PC-9 (cell line): ENCODE measurements at regions not wholly inside any gene's neighbourhood (a gene's known extent, or its start where the extent isn't known, plus 50 kb on each side); places are given as distances from the start of the nearest gene placed in this dataset.

Experiments used
- EZH2 ChIP-seq: fragments of 200-600 bp; sonication (generic); IDR thresholded peaks from 2 replicates; pipeline ENCODE4 v1.8.0; 2017; ENCODE audit warnings: antibody characterized with exemption, low read depth
- TF ChIP-seq, protein P1 (sequence below): fragments of 200-600 bp; sonication (generic); conservative IDR thresholded peaks from 2 replicates; pipeline ENCODE4 v1.6.1; 2017; ENCODE audit warnings: mixed run types, antibody characterized with exemption, mild to moderate bottlenecking, moderate library complexity

GRCh38 chr5:87182649-87183048, 85.0 kb upstream of the RASA1 start:
- TF ChIP-seq, protein P1, sequence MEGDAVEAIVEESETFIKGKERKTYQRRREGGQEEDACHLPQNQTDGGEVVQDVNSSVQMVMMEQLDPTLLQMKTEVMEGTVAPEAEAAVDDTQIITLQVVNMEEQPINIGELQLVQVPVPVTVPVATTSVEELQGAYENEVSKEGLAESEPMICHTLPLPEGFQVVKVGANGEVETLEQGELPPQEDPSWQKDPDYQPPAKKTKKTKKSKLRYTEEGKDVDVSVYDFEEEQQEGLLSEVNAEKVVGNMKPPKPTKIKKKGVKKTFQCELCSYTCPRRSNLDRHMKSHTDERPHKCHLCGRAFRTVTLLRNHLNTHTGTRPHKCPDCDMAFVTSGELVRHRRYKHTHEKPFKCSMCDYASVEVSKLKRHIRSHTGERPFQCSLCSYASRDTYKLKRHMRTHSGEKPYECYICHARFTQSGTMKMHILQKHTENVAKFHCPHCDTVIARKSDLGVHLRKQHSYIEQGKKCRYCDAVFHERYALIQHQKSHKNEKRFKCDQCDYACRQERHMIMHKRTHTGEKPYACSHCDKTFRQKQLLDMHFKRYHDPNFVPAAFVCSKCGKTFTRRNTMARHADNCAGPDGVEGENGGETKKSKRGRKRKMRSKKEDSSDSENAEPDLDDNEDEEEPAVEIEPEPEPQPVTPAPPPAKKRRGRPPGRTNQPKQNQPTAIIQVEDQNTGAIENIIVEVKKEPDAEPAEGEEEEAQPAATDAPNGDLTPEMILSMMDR: no peak
- no peak for TF ChIP-seq EZH2
